ENCODE measurements at regions not wholly inside any gene's neighbourhood (a gene's known extent, or its start where the extent isn't known, plus 50 kb on each side); places are given as distances from the start of the nearest gene placed in this dataset.

GRCh38 chr3:69591164-69591736 lies 148.0 kb upstream of the MITF start:
- no peaks in the 10 kb centered on the region for H3K9me3 ChIP-seq
- H3K4me1 ChIP-seq = no peaks in the 10 kb centered on the region
- no peaks in the 10 kb centered on the region for H3K27me3 ChIP-seq
- no peak for TF ChIP-seq CTCF (IDR thresholded peaks at IDR 0.05)
- no peaks in the 10 kb centered on the region for H3K36me3 ChIP-seq
- DNase-seq = no peak
- H3K4me3 ChIP-seq = no peak overlapping the region
- H3K27ac ChIP-seq = no peak overlapping the region
- H3K9ac ChIP-seq (ENCODE audit: low read depth in 2 of 2, low read length in 2 of 2) = no peak overlapping the region
- intact Hi-C loops (cut with DNase I) = no loop called here

GRCh38 chr3:69590111-69590510 lies 149.2 kb upstream of the MITF start:
- Histone ChIP-seq H3K4me1 (no peaks in the 10 kb centered on the region), H3K36me3 (no peaks in the 10 kb centered on the region), H3K27ac (no peak overlapping the region), H3K9ac (ENCODE audit: low read depth in 2 of 2, low read length in 2 of 2) (no peak overlapping the region), H3K27me3 (no peaks in the 10 kb centered on the region), H3K4me3 (no peak overlapping the region), H3K9me3 (no peaks in the 10 kb centered on the region)
- DNase-seq = no peak
- TF ChIP-seq CTCF (IDR thresholded peaks at IDR 0.05) = no peak
- intact Hi-C loops (cut with DNase I) = no loop called here

GRCh38 chr3:69588170-69588569 lies 151.1 kb upstream of the MITF start:
- no peaks in the 10 kb centered on the region for H3K9me3 ChIP-seq
- no peaks in the 10 kb centered on the region for H3K27me3 ChIP-seq
- H3K36me3 ChIP-seq = no peaks in the 10 kb centered on the region
- no peaks in the 10 kb centered on the region for H3K4me1 ChIP-seq
- no peak for DNase-seq
- no peak overlapping the region for H3K9ac ChIP-seq (ENCODE audit: low read depth in 2 of 2, low read length in 2 of 2)
- intact Hi-C loops (cut with DNase I) = no loop called here
- no peak for TF ChIP-seq CTCF (IDR thresholded peaks at IDR 0.05)
- H3K27ac ChIP-seq = no peak overlapping the region
- H3K4me3 ChIP-seq = no peak overlapping the region

DNA sequence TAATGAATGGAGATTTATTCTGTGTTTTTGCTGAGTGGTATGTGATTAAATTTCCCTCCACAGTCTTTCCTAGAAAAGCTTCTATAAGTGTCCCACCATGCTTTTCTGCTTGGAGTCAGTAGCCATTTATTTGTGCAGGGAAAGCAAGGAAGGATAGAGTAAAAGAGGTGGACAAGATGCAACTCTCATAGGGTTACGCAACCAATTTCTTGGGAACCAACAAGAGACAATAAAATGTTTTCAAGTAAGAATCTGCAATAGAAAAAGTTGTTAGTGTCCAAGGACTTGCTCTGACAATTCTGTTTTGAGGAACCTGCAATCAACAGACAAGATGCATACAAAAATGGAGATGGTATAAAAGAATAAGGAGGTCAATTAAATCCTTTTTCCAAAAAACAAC lies 153.8 kb upstream of the MITF start:
- no peak overlapping the region for H3K9ac ChIP-seq (ENCODE audit: low read depth in 2 of 2, low read length in 2 of 2)
- H3K27ac ChIP-seq = no peak overlapping the region
- H3K4me3 ChIP-seq = no peak overlapping the region
- DNase-seq = no peak
- H3K27me3 ChIP-seq = no peaks in the 10 kb centered on the region
- TF ChIP-seq CTCF (IDR thresholded peaks at IDR 0.05) = no peak
- H3K9me3 ChIP-seq = no peaks in the 10 kb centered on the region
- no peaks in the 10 kb centered on the region for H3K36me3 ChIP-seq
- no peaks in the 10 kb centered on the region for H3K4me1 ChIP-seq
- intact Hi-C loops (cut with DNase I) = no loop called here

DNA sequence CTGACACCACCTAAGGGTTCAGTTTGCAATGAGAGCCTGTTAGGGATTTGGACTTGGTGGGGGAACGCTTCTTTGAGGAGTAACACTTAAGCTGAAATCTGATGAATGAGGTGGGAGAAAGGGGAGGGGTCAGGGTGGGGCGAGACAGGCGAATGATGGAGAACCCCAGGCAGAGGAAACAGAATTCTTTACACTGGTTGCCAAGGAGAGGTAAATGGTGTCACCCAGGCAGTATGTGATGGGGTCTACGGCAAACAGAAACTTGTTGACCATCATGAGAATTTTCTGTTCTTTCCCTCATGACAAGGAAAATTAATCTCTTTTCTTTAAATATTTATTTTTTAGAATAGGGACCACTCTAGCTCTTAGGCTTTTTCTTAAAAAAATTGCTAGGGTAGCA lies 157.2 kb upstream of the MITF start:
- intact Hi-C loops (cut with DNase I) = no loop called here
- no peak for TF ChIP-seq CTCF (IDR thresholded peaks at IDR 0.05)
- H3K36me3 ChIP-seq = no peaks in the 10 kb centered on the region
- DNase-seq = no peak
- H3K27me3 ChIP-seq = no peaks in the 10 kb centered on the region
- no peaks in the 10 kb centered on the region for H3K9me3 ChIP-seq
- H3K4me3 ChIP-seq = no peak overlapping the region
- no peak overlapping the region for H3K27ac ChIP-seq
- H3K9ac ChIP-seq (ENCODE audit: low read depth in 2 of 2, low read length in 2 of 2) = no peak overlapping the region
- H3K4me1 ChIP-seq = no peaks in the 10 kb centered on the region

All from colonic mucosa (tissue), 4 donors.